GM12874 (cell line): ENCODE measurements at regions not wholly inside any gene's neighbourhood (a gene's known extent, or its start where the extent isn't known, plus 50 kb on each side); places are given as distances from the start of the nearest gene placed in this dataset.

ENCODE experiments used
- TF ChIP-seq, protein P1 (sequence below): IDR thresholded peaks from 2 replicates; pipeline ENCODE4 v1.5.1; 2011; ENCODE audit warnings: low read depth, mild to moderate bottlenecking, control low read depth, low read length, moderate library complexity; ENCODE audit not compliant: insufficient read depth

DNA sequence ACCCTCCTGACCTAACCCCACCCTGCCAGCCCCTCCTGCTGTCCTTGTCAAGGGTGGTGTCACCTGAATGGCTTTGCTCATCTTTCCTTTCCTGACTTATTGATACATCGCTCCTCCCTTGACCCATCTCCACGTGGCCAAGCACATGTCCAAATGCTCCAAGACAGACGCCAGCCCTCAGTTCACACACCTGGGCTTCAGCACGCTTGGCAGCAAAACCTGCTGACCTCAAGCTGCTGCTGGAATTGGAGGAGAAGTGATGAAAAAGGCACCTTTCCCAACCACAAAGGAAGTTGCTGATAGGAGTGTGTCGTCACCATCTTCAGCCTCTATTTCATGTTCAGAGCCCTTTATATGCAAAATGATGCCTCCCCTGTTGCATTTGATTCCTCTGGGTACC, 141.3 kb downstream of the TLE3 start:
- TF ChIP-seq, protein P1, sequence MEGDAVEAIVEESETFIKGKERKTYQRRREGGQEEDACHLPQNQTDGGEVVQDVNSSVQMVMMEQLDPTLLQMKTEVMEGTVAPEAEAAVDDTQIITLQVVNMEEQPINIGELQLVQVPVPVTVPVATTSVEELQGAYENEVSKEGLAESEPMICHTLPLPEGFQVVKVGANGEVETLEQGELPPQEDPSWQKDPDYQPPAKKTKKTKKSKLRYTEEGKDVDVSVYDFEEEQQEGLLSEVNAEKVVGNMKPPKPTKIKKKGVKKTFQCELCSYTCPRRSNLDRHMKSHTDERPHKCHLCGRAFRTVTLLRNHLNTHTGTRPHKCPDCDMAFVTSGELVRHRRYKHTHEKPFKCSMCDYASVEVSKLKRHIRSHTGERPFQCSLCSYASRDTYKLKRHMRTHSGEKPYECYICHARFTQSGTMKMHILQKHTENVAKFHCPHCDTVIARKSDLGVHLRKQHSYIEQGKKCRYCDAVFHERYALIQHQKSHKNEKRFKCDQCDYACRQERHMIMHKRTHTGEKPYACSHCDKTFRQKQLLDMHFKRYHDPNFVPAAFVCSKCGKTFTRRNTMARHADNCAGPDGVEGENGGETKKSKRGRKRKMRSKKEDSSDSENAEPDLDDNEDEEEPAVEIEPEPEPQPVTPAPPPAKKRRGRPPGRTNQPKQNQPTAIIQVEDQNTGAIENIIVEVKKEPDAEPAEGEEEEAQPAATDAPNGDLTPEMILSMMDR: no peak

DNA sequence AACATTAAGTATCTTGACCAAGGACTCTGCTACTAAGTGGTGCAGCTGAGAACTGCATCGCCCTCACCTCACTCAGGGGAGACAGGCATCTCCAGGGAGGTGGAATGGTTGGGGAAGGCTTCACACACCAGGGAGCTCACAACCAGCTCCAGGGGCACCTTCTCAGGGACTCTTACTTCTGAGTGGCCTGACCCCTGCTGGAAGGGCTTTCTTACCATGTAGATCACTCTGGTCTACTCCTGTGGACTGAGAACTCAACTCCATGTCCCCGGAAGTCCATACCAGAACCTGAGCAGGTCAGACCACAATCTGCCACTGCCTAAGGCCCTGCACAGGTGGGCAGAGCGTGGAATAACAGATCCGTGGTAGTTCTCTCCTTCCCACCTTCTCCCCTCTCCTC, 140.5 kb downstream of the TLE3 start:
- TF ChIP-seq, protein P1: 0 out of 2 replicates have a peak, but pooled peaks have one; percentile 5

DNA sequence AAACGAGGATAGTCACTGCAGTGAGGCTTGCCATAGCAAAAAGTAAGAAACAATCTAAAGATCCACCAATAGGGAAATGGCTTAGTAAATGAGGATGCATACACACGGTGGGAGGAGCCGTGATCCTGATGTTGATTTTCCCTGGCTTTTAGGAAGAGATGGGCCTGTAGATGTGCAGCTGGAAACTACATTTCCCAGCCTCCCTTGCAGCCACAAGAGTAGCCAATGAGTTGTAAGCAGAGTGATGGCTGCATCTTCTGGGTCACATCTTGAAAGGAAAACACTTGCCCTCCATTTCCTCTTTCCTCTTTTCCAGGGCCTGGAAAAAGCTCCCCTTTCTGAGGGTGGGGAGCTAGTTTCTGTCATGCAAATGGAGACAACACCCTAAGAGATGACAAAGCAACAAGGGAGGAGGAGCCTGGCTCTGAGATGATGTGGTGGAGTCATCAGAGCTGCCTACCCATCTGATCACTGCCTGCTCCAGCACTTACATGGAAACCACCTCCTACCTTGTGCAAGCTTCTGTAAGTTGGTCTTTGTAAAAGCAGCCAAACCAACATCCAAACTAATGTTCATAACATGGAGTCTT, 139.1 kb downstream of the TLE3 start:
- TF ChIP-seq, protein P1: no peak

DNA sequence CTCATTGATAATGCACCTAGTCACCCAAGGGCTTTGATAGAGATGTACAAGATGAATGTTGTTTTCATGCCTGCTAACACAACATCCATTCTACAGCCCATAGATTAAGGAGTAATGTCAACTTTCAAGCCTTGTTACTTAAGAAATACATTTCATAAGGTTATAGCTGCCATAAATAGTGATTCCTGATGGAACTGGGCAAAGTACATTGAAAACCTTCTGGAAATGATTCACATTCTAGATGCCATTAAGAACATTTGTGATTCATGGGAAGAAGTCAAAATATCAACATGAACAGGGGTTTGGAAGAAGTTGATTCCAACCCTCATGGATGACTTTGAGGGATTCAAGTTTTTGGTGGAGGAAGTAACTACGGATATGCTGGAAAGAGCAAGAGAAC, 135.2 kb downstream of the TLE3 start:
- TF ChIP-seq, protein P1: no peak

DNA sequence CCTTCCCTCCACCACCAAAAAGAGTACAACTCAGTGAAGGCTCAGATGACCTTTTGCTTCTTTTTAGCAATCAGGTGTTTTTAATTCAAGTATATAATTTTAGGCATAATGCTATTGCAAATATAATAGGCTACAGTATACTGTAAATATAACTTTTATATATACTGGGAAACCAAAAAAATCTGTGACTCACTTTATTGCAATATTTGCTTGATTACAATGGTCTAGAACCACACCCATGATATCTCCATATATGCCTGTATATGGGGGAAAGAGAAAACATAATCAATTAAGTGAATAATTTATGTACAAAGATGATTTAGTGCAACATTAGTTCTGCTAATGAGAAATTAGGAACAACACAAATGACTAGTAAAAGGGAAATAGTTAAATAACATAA, 134.3 kb downstream of the TLE3 start:
- TF ChIP-seq, protein P1: no peak

DNA sequence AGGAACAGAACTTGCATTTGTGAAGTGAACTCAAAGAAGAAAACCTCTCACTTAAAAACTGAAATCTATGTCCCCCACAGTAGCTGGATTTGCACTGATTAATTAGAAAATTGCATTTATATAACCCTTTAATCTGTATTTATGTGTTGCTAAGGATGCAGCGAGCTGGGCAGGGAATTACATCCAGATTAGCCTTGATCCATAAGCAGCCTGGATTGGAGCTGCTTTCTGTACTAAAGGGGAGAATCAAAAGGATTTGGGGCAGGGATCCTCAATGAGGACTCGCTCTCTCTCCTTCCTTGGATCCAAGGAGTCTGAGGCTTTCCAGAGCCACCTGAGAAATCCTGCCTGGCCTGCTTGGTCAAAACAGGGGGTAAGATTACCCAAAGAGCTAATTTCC, 125.9 kb downstream of the TLE3 start:
- TF ChIP-seq, protein P1: no peak

DNA sequence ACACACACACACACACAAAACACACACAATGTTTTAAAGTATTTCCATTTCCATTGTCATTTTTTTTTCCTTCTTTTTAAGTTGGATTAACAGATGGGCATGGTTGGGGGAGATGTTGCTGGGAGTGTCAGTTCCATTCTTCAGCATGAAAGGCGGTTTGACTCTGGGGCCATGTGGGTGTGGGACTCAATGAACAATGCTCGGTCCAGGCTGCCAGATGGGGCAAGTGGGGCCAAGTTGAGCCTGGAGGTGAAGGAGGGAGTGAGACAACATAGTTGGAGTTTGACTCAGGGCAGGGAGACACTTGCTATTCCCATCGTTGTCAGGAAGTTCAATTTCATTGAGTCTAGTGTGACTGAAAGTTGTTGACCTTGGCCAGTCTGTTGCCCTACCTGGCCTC, 125.3 kb downstream of the TLE3 start:
- TF ChIP-seq, protein P1: no peak
